SW480 (cell line): ENCODE measurements at regions not wholly inside any gene's neighbourhood (a gene's known extent, or its start where the extent isn't known, plus 50 kb on each side); places are given as distances from the start of the nearest gene placed in this dataset.
A peak's percentile ranks its signal among the peaks of the same experiment; 100 is the strongest.
"Not testable (repeated sequence)": the region's sequence is repeated elsewhere in the genome, so short reads cannot be mapped to it uniquely, and the experiment has no call there.

ENCODE experiments used
- DNase-seq: peaks from one replicate; pipeline ENCODE4 v3.0.0-alpha.2; 2016; ENCODE audit warnings: low spot score

DNA sequence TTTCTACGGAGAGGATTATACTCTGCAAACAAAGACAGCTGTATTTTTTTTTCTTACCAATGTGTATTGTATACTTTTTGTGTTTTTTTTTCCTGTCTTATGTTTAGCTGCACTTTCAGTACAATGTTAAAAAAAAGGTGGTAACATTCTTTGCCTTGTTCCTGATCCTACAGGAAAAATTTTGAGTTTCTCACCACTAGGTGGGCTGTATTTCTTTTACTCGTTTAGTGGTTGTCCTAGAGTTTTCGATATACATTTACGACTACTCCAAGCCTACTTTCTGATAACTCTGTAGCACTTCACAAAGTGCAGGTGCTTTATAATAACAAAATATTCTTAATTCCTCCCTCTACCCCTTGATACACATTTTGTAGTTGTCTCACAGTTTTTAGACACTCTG, 652.2 kb downstream of the UQCRFS1 start:
- no peak for DNase-seq

DNA sequence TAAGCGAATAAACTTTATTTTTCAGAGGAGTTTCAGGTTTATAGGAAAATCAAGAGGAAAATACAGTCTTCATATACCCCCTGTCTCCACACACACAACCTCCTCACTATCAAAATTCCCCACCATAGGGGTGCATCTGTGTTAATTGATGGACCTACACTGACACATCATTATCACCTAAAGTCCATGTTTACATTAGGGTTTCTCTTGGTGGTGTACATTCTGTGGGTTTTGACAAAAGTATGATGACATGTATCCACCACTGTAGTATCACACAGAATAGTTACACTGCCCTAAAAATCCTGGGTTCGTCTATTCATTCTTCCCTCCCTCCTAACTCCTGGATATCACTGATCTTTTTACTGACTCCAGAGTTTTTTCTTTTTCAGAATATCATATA, 654.2 kb downstream of the UQCRFS1 start:
- DNase-seq: no peak

DNA sequence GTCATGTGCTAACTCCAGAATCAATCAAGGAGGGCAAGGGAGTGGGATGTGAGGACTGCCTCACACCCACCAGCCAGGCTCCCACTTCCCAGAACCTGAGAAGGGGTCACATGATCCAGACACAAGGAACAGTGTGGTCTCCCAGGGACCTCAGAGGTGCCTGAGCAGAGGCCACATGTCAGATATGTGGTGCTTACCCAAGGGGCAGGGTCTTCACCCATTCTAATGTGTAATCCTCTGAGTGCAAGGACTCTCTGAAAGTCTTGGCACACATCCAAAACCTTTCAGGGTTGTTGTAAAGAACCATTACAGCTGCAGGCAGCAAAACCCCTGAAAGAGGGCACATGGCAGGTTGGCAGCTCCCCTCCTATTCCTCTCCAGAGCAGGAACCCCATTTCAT, 656.6 kb downstream of the UQCRFS1 start:
- DNase-seq: no peak

DNA sequence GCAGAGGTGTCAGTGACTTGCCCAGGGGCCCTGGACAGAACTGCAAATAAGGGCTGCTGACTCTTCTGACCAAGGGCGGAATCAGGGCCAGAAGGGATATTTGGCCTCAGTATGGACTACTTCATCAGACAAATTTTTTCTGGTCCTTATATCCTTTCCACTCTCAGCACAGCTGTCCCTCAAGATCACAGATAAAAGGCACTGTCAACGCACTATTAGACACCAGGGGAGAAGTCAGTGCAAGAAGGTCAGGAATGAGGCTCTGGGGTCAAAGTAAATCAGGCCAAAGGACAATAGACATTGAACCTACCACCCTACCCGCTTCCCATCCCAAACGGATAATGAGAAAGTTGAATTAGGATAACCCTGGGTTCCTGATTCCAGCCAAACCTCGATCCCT, 657.6 kb downstream of the UQCRFS1 start:
- no peak for DNase-seq

DNA sequence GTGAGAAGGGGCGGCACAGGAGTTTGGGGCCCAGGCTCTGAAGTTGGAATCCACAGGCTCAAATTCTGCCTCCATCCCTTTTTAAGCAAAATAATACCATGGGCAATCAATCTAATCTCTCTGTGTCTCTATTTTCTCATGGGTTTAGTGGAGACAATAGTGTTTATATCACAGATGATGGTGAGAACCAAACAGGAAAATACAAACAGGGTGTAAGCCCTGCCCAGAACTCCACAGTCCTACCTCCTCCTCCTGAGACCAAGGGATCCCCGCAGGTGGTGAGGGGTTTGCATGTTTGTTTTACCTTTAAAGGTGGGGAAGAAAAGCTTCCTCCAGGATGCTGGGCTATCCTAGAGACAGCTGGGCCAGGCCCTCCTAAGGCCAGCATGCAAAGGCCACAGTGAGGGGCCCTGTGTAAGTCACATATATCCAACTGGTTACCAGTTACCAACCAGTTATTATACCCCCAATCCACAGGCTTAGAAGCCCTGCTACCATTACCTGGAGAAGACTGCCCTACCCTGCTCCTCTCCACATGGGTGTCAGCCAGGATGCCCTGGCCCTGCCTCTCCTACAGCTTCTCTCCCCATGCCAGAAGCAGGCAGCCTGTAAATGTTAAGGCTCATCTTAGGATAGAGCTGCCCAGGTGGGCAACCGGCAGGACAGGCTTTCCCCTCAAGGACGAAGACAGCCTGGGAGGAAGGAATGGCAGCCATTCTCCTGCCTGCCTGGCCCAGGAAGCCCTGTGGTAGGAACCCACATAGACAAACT, 658.4 kb downstream of the UQCRFS1 start:
- no peak for DNase-seq

DNA sequence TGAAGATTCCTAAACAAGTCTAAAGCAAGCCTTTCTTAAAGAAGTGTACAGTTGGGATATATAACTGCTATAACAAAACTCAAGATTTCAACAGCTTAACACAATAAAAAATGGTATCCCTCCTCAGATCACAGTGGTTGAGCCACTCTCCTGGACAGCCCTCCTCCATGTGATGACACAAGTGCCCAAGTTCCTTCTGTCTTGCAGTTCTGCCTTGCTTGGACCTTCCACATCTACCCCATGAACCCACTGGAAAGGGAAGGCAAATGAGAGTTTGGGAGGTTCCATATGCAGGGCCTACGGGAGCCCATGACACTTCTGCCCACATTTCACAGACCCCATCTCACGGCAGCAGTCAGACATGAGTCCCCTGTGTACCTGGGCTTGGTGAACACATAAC, 659.2 kb downstream of the UQCRFS1 start:
- no peak for DNase-seq

DNA sequence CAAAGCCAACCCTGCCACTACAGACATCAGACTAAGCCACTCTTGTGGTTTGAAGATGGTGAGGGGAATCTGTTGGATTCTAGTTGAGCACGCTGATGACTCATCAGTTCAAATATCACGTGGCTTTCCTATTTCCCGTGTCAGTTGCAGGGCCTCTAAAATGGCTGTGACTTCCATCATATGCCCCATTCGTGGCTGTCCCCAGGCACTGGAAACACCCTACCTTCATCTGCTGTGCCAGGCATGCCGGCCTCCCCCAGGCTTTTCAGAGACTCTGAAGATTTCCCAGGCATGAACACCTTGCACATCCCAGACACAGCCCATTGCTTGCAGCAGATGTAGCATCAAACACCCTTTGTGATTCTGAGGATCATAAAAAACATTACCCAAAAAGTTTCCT, 659.9 kb downstream of the UQCRFS1 start:
- DNase-seq: peak; percentile 36

DNA sequence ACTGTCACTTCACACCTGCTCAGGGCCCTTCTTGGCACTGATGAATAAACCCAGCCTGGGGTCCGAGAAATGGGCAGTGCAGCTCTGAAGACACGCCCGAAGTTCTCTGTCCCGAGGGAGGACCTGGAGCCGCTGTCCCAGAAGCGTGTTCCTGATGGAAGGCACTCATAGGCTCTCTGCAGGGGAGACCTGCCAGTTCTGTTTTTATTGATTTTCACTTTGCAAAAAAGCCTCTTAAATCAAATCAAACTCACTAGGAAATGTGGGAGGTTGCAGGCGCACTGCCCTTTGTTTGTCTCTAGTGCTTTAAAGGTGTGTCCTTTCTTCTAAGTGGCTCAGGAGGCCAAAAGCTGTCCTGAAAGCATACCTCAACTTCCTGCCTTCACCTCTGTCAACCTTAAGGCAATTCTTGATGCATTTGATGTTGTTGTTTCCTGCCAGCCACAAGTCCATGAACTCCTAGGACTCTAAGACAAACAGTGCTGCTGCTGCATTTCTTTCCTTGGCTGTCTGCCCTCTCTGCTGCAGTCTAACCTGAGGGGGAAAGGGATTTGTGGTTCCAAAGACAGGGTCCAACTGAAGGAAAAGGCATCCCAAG, 663.2 kb downstream of the UQCRFS1 start:
- no peak for DNase-seq

DNA sequence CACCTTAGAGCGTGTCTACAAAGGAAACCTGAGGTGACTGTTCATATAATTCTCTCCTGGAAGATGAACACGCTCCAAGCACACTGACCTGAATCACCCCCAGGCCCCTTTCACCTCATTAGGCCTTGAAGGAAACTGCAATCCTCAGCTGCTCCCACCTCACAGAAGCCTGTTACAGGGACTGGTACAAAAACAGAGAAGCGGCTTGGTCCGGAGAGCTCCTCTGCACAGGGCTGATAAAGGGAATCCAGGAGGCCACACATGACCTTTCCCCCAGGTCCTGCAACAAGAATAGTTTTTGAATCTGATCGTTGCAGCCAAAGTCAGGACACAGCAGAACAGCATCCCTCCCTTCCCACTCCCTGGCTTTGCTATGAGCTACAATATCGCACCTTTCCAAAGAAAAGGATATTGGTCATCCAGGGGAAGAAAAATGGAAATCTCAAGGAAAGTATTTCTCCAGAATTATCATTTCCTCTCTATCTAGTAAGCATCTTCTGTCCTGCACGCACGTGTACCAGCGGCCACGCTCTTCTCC, 666.7 kb downstream of the UQCRFS1 start:
- no peak for DNase-seq

DNA sequence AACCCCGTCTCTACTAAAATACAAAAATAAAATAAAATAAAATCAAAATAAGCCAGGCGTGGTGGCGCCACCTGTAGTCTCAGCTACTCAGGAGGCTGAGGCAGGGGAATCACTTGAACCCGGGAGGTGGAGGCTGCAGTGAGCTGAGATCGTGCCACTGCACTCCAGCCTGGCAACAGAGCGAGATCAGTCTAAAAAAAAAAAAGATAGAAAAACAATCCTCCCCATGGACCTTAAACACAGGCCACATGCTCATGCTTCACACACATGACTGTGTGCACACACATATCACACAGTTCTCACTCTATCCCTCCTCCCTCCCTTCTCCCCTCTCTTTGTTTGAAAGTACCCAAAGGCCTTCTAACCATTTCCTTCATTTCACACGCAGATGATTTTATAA, 667.6 kb downstream of the UQCRFS1 start:
- not testable (repeated sequence) for DNase-seq

DNA sequence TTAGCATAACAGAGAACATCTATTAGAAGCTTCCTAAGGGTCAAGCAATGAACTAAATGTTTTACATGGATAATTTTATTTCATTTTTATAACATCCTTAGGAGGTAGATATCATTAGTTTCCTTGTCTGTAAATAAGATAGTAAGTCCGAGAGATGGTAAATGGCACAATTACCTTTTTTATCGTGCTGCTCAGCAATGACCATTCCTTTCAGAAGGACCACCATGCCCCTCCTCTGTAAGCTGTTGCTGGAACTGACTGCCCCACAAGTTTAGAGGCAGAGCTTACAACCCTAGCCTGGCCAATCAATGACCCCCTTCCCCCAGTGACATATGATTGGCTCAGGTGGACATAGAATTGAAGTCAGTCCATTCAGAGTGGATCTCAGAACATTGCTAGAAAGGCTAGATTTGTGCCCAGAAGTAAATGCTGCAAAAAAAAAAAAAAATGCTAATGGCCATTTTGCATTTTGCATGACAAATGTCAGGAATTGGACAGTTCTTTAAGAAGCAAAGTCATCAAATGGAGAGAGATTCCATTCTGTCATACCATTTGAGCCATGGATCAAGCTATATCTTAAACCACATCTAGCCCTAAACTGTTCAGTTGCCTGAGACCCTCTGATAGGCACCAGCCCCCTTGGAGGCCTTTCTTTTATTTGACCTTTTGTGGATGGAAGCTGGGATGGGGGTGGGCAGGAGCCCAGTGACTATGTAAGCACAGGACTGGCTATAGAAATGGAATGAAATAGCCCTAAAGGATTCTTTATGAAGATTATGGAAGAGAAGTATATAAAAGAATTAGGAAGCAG, 668.3 kb downstream of the UQCRFS1 start:
- DNase-seq: no peak

DNA sequence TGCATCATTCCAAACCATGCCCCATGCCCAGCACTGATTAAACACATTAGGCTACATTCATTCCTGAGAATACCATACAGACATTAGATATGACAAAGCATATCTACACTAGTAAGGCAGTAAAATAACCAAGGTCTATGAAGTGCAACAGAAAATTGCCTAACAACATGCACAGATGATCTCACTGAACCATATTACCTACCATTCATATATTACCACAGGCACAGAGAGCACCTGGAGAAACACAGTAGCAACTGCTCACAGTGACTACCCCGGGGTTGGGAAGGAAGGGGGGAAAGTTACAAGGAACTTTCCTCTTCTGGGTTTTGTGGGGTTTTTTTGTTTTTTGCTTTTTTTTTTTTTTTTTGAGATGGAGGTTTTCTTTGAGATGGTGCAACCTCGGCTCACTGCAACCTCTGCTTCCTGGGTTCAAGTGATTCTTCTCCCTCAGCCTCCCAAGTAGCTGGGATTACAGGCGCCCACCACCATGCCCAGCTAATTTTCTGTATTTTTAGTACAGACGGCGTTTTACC, 669.6 kb downstream of the UQCRFS1 start:
- no peak for DNase-seq

DNA sequence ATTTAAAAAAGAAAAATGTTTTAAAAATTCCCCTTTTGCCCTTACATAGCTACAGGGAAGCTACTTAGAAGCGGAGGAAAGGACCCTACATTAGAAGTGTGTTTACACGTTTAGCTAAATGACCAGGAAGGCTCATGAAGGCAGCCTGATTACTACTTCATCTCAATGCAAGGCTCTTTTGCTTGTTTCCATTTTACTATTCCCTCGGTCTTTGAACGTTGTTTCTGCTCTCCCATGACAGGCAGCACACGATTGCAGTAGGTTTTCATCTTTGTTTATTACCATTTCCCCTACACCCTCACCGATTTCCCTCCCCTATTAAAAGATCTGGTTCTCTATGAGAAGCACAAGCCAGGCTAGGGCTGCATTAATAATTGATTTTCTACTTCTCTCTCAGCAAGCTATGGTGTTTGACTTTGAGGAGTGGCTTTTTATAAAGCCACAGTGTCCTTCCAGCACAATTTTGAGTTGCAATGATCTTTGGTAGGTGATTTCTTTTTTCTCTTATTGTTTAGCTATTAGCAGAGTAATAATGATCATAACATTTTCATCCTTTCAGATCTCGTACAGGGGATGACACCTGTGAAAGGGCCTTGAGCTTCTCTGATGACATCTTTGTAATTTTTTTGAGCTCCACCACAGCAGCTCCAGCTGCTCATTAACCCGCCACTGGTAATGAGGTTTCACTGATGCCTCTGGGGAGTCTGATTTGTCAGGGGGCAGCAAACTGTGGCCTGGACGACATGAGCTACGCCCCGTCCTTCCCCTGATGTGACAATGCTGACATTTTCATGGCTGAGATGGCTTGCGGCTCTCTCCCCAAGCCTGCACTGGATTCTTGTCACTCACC, 670.3 kb downstream of the UQCRFS1 start:
- DNase-seq: no peak

DNA sequence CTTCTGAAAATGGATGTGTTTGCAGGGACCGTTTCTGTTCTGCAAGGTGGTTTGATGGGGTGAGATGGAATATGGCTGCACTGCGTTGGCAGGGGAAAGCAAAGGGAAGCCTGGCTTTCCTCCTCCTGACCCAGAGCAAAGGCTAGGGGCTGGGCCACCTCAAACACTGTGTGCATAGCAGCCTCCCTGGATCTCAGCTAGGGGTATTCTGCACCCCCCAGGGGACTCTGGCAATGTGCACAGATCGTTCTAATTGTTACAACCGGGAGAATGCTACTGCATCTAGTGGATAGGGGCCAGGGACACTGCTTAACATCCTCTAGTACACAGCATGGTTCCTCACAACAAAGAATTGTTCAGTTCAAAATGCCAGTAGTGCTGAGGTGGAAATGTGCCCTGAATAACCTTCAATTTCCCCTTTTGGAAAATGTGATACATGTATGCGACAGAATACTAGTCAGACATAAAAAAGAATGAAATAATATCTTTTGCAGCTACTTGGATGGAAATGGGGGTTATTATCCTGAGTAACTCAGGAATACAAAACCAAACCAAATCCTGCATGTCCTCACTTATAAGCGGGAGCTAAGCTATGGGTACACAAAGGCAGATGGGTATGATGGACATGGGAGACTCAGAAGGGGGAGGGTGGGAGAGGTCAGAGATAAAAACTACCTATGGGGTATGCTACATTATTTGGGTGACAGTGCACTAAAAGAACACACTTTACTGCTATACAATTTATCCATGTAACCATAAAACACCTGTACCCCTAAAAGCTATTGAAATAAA, 671.2 kb downstream of the UQCRFS1 start:
- no peak for DNase-seq

DNA sequence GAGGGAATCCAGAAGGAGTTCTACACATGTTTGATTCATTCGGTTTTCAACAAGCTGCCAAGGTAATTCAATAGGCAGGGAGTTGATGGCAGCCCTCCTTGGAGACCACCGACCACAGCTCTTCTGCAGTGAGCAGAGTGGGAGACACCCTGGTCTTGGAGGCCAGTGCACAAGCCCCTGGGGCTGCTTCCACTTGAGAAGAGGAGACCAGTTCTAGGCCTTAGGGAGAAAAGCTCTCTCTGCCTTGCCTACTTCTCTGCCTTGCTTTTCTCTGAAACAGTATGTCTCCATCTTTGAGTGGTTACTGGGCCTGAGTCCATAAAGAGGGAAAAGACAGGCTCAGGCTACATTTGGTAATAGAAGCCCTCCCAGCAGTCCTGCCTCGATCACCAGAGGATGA, 671.9 kb downstream of the UQCRFS1 start:
- no peak for DNase-seq

DNA sequence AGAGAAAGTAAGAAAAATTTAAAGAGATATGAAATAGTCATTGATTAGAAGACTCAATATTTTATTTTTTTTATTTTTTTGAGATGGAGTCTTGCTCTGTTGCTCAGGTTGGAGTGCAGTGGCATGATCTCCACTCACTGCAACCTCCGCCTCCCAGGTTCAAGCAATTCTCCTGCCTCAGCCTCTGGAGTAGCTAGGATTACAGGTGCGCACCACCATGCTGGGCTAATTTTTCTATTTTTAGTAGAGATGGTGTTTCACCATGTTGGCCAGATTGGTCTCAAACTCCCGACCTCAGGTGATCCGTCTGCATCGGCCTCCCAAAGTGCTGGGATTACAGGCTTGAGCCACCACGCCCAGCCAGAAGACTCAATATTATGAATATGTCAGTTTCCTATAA, 672.6 kb downstream of the UQCRFS1 start:
- not testable (repeated sequence) for DNase-seq

DNA sequence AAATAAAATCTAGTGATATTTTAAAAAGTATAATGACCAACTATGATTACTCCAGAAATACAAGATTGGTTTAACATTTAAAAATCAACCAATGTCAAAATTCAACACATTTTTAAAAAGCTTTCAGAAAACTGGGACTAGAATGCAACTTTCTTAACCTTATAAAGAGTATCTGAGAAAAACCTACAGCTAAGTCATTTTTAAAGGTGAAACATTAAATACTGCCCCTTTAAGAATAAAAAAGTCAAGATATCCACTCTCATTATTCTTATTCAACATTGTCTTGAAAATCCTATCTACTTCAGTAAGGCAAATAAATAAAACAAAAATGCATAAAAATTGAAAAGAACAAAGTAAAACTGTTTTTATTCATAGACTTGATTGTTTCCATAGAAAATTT, 673.2 kb downstream of the UQCRFS1 start:
- DNase-seq: no peak

DNA sequence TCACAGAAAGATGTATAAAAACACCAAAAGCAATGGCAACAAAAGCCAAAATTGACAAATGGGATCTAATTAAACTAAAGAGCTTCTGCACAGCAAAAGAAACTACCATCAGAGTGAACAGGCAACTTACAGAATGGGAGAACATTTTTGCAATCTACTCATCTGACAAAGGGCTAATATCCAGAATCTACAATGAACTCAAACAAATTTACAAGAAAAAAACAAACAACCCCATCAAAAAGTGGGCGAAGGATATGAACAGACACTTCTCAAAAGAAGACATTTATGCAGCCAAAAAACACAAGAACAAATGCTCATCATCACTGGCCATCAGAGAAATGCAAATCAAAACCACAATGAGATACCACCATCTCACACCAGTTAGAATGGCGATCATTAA, 674.4 kb downstream of the UQCRFS1 start:
- not testable (repeated sequence) for DNase-seq

DNA sequence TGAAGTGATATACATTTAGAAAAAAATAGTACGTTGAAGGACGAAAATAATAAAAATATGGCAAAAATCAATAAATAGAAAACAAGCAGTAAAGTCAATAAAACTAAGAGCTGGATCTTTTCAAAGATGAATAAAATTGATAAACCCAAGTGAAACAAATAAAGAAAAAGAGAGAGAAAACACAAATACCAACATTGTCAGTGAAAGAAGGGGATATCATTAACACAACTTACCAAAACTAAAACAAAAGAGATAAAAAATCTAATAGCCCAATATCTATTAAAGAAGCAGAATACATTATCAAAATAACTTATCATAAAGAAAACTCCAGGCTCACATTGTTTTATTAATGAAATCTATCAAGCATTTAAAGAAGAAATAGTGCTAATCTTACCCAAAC, 675.1 kb downstream of the UQCRFS1 start:
- no peak for DNase-seq

DNA sequence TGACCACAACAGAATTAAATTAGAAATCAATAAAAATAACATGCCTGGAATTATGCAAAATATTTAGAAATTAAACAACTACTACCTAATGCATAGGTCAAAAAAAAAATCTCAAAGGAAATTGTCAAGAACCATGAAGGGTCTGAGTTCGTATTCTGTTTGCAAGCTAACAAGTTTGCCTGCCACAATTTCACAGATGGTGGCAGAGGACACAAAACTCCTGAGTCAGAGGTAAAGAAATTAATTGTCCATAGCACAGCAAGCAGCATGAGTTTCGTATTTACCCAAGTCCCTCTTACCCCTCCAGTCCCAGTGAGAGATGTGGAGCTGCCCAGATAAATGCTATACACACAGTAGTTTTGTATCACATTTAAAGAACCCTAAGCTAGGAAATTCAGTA, 675.9 kb downstream of the UQCRFS1 start:
- DNase-seq: no peak

DNA sequence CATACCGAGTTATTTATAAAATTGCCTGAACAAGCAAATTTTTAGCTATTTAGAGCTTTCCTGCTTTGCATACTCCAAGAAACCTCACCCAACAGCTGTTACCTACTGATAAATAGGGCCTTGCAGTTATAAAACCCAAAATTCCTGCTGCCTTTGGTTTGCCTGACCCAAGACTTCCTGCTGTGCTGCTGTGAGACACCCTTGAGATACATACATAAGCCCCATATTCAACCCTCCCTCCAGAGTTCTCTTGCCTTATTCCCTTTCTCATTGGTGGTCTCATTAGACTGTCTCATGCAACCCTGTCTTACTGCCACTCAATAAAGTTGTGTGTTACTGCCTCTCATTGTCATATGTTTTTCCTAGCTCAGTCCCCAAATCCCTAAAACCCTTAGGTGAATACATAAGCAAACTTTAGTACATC, 677.6 kb downstream of the UQCRFS1 start:
- DNase-seq: no peak
